HG02938 (cell line): ENCODE measurements at regions not wholly inside any gene's neighbourhood (a gene's known extent, or its start where the extent isn't known, plus 50 kb on each side); places are given as distances from the start of the nearest gene placed in this dataset.

Experiments
- ATAC-seq: cut with Tn5 transposase; IDR thresholded peaks from one replicate; pipeline ENCODE4 v1.9.1; 2021; ENCODE audit warnings: mild to moderate bottlenecking, moderate library complexity; ENCODE audit not compliant: unreplicated experiment

DNA sequence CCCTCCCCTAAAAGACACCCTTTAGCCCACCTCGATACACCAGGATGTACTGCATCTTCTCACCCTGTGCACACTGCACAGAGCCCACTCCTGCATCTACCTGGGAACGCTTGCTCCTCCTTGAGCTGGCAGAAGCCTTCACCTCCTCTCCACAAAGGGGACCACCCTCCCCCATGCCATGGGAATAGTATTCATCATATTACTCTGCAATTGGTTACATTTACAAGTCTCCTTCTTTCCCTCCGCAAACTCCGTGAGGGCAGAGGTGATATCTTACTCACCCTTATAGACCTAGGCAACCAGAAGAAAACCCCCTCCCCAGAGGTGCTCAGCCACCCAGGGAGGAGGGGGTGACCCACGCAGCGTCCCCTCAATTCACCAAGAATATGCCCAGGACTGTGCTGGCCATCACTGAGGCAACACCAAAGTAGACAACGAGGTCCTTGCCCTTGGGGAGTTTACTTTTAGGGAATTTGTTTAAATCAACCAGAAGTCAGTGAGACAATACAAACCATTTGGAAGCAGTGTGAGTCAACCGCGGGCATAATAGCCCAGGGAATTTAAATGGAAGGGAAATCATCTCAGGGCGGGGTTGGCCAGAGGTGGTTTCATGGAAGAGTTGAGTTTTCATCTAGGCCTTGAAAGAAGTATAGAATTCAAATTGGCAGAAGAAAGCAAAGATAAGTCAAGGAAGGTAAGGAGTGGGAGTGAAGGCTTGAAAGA lies 214.5 kb downstream of the BARX2 start:
- no peak for ATAC-seq

- no peak for ATAC-seq
Observed at GRCh38 chr11:129590753-129591475, 215.3 kb downstream of the BARX2 start.

DNA sequence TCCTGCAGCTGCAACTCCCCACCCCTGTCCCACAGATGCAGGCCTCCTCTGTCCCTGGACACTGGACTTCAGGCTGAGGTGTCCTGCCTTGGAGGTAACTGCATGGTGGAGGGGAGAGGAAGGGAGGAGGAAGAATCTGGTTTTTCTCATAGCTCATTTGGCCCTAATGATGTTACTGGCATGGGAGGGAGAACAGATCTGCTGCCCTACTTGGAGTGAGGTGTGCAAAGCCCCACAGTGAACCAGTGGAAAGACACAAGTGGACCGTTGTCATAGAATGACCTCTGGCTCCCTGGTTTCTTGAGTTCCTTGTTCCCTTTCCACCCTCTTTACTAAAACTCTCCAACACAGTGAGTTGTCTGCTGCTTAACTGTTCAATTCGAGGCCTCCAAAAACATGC lies 215.9 kb downstream of the BARX2 start:
- ATAC-seq = no peak

- no peak for ATAC-seq
Observed at GRCh38 chr11:129592191-129592590, 216.5 kb downstream of the BARX2 start.

DNA sequence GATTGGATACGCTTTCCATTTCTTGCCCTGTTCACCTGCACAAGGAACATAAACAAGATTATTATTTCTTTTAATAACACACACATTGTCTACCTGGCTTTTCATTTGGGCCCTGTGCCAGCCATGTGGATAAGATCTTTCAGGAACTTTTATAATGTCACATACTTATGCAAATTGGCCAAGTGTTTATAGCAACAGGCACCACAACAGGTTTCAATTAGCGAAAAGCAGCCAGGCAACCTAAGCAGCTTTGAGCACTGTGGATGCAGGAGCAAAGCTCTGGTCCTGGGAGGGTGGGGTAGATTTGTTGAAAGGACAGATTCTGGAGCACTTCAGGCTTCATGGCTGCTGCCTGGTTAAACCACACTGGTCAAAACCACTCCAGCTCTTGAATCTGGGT lies 217.4 kb downstream of the BARX2 start:
- ATAC-seq = no peak

DNA sequence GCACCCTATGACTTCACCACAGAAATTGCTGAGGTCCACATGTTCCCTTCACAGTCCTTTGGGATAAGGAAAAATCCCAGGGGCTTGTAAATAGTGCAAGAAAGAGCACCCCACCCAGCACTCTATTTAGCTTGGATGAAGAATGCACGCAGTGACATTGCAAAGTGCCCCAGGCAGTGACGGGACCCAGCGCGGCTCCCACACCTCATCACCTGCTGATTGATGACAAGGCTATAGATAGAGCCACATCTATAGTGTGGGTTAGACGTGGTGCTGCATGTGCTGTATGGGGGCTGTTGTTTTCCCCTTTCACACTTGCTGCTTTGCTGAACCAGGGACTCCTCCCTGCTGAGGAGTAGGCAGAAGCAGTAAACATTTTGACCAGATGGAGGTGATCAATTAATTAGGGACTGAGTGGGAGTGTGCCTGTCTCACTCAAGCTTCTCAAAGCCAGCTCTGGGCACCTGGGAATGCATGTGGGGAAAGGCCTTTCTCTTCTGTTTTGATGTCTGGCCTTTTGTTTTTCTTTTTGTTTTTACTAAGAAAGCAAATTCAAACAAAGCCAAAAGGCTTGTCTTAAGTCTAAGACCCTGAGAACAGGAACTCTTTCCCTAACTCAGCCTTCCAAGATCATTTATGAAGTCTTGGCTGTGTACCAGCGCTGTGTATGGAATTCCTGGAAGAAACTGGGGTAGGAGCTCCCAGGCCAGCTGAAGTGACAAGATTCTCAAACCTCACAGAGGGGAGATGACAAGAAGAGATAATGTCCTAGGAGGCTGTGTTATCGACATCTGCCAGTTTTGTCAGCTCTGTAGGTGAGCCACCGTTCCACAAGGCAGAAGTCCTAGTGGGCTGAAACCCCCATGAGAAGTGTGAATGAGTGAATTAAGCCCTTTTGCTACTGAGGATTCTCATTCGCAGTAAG lies 219.7 kb downstream of the BARX2 start:
- ATAC-seq = no peak

GRCh38 chr11:129596351-129596750 lies 219.3 kb upstream of the TMEM45B start:
- ATAC-seq = no peak

- no peak for ATAC-seq
Observed at GRCh38 chr11:129598378-129598777, 217.3 kb upstream of the TMEM45B start.

DNA sequence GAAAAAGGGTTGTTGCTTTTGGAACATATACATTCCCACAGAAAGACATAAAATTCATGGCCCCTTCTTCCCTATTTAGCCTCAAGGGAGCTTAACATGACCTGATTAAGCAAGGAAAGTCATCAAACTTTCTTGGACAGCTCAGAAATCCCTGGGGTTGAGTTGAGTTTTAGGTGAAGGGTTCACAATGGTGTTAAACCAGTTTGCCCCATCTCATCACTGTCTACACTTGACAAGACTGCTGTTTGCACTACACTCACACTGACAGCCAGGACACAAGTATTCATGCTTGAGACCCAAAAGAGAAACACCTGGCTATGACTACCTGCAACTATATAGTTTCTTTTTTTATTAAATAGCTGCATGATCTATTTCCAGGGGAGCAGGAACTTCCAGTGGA lies 209.8 kb upstream of the TMEM45B start:
- no peak for ATAC-seq

DNA sequence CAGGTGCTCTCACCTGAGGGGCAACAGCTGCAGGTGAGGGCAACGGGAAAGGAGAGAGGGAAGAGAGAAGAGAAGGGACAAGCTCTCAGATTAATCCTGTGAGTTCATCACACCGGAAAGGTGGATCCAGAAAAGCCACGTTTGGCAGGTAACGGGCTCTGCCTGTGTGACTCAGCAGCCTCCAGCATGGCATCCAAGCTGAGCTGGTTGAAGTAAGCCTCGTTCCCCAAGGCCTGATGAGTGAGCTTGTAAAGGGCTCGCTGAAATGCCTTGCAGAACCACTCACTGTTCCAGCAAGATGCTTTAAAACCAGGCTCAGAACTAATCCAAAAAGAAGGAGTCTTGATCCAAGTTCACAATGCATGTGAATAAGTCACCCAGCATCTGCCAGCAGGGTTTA lies 206.9 kb upstream of the TMEM45B start:
- no peak for ATAC-seq

DNA sequence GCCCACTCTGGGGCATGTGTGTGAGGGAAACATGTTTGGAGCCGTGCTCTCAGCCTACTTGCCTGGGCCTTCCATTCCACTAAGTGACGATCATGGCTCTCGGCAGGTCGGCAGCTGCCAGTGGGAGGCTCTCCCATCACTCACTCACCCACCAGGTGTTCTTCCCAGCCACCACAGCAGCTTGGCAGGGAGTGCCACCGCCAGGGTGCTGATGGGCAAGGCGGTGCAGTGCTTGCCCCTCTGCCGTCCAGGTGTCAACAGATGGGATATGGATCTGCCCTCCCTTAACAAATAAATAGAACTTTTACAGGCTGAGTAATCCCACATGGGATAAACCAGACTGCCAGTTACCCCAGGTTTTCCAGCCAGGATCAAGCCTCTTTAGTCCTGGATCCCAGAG lies 205.5 kb upstream of the TMEM45B start:
- no peak for ATAC-seq

DNA sequence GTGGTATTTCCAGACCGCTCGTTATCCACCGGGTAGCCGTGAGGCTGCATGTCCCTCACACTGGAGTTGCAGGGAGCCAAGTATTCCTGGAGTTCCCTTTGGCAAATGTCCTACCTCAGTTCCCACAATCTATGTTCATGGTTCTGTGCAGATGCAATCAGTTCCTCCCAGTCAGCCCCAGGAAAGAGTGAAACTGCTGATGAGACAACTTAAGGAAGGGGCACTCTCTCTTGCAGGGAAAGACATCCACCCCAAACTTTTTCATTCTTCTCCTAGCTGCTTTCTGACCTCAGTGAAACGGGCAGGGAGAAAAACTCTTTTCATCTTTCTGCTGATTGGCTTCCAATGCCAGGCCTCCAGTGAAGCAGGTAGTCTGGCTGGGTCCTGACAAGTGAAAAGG lies 205.1 kb upstream of the TMEM45B start:
- ATAC-seq = no peak

DNA sequence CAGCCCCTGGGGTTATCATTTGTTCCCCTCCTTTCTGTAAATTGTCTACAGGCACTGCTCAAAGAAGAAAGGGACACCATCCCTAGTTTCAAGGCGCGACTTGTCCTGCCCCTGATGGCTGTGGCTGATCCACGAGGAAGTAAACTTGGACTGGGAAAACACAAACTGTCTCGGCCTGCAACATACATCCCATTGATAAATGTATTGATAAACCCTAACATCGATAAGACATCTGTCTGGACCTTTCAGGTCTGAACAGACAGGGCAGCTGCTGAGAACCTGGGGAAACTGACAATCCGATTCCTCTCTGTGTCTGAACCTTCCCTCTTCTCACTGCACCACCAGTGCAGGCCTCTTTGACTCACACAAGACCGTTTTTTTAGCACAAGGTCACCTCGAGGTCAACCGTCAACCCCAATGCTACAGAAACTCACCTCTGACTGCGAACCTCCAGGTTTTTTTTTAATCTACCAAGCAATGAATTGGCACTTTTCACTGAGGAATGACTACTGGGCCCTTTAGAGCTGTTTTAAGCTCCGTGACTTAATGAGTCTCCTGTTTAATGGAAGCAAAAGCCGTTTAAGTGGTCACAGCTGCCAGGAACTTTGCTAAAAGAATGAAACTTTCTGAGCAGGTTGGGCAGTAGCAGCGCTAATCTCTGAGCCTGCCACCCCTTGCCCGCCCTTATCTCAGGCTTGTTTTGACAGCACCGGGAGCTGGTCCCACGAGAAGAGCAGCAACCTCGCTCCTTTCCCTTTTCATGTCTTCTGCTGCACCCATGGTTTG lies 203.8 kb upstream of the TMEM45B start:
- ATAC-seq = no peak

DNA sequence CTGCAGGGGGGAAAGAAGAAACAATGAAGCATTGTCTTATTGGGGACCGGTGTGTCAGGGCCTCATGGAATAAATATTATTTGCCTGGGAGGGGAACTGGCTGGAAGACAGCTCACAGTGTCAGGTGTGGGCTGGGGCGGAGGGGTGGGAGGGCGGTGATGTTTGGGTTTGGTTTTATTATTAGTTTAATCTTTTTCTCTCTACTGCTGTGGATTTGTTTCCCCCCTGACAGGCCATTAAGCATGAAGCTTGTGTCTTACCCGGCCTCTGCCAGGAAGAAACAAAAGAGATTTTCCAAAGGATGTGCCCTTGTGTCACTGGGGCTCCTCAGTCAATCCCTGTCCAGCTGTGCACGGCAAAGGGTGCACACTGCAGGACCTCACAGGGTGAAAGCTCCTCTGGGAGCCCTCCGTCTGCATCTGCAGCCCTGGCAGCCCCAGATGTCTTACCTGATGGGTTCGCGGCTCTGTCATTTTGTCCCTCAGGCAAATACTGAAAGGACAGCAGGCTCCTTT lies 203.1 kb upstream of the TMEM45B start:
- ATAC-seq = no peak

GRCh38 chr11:129613071-129613470 lies 202.6 kb upstream of the TMEM45B start:
- no peak for ATAC-seq

DNA sequence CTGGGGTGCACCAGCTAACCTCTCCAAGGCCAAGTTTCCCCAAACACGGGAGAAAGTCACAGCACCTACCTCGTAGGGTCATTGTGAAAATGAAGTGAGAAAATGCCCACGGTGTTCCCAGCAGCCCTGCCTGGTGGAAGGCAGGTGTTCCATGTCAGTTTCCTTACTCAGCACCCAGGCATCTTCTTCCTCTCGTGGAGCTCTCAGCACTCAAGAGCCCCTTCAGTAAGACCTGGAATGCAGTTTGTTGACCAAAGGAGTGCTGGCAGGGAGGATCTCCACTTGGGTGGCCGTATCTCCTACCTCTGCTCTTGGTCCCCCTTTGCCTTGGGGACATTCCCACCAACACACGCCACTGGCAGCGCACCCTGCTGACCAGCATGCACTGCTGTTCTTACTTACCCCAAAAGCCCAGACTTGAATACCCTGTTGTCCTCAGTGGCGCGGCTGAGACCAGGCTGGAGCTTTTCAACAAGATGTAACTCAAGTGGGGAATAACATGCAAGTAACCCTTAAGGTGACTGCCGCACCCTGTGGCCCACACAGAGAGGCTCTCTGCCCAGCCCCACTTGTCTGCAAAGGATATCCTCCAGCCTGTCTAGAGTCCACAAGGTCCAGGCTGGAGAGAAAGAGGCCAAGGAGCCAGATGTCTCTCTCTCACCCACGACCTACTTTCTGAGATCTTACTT lies 201.2 kb upstream of the TMEM45B start:
- no peak for ATAC-seq

- no peak for ATAC-seq
Observed at GRCh38 chr11:129618046-129618569, 197.5 kb upstream of the TMEM45B start.

DNA sequence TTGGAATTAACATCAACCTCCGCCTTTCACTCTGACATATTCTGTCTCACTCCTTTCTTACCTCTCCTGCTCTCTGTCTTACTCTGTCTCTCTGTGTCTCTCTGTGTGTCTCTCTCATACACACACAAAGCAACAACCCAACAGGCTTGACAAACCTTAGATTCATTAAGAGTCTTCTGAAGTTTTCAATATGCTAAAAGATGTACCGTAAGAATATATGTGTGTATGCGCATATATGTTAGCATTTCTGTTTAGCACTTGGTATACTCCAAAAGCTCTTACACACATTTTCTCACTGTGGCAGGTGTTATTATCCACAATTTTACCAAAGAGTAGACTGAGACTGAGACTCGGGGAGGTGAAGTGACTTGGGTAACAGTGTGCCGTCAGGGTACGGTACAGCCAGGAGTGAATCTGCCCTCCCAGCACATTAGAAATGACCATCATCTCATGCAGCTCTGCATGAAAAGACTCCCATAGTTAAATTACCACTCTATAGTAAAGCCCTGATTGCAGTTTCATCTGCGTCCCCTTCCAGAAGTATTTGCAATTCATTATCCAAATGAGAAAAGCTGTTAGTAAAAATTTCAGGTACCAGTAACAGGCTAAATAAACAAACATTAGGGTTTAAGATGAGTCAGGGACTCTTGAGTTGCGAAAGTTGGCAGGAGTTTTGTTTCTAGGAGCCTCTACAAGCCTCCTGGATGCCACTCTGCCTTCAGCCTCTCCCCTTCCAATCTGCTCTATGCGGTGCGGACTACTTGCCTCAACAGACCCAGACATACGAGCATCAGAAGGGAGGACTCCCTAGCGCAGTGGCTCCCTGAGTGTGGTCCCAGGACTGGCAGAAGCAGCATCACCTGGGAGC lies 195.2 kb upstream of the TMEM45B start:
- no peak for ATAC-seq

DNA sequence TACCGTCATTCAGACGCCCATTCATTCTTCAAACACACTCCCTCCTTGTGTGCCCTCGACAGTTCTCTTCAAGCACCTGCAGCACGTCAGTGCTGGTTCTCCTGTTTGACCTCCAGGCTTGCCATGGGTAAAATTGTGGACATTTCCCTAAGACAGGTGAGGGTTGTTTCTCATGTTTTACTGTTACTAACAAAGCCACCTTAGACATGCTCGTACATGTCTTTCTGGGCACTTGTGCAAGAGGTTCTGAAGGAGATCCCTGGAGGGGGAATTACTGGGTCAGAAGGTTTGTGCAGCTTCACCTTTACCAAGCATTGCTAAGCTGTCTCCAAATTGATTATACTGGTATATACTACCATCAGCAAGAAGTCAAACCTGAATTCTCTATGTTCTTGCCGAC lies 189.7 kb upstream of the TMEM45B start:
- no peak for ATAC-seq
